ENCODE measurements at regions not wholly inside any gene's neighbourhood (a gene's known extent, or its start where the extent isn't known, plus 50 kb on each side); places are given as distances from the start of the nearest gene placed in this dataset.

DNA sequence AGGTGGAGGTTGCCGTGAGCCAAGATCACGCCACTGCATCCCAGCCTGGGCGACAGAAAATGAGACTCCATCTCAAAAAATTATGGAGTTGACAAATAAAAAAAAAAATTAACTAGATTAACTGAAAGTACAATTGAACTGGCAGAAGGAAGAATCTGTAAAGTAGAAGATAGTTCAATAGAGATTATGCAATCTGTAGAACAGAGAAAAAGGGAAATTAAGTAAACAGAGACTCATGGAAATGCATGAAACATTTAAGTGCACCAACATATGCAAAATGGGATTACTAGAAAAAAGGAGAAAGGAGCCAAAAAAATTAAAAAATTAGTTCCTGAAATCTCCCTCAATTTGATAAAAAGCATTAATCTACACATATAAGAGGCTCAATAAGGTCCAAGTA lies 188.8 kb upstream of the KHDRBS2 start:
- DNase-seq (ENCODE audit: low spot score), result no peak

DNA sequence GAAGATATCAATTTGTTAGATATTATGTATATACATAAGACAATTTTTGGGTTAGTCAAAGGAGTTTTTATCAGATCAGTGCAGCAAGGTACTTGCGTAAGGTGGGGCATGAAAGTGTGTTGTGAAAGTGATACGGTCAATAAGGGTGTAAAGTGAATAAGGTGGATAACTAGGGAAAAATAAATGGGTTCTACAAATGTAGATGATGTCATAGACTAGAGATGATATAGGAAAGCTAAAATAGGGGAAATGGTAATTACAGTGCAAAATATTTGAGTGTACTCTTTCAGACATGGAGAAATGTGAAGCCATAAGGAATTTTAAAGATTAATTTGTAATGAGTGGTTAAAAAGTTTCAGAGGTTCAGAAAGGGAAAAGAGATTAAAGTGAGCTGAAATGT lies 180.6 kb upstream of the KHDRBS2 start:
- no peak for DNase-seq (ENCODE audit: low spot score)

DNA sequence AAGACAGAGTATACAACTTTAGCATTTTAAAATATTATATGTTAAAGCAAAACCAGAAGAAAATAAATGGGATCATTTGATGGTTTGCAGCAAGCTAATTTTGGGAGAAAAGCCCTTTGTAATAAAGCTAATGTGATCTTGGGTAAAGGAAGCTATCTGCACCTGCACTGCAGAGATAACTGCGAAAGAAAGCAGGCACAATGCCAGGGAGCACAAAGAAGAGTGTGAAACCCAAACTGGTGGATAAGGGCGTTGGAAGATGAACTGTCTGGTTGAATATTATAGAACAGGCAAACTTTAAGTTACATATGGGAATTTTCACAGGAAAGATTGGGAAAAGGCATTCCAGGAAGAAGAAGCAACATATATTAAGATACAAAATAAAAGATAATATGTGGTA lies 179.2 kb upstream of the KHDRBS2 start:
- no peak for DNase-seq (ENCODE audit: low spot score)

DNA sequence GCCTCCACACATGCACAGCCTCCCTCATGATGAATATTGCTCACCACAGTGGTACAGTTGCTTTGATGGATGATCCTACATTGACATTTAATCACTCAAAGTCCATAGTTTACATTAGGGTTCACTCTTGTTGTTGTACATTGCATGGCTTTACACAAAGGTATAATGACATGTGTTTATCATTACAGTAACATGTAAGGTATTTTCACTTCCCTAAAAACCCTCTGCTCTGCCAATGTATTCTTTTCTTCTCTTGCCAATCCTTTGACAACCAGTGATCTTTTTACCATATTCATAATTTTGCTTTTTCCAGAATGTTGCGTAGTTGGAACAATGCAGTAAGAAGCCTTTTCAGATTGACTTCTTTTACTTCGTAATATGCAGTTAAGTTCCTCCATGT lies 166.6 kb upstream of the KHDRBS2 start:
- no peak for DNase-seq (ENCODE audit: low spot score)

DNA sequence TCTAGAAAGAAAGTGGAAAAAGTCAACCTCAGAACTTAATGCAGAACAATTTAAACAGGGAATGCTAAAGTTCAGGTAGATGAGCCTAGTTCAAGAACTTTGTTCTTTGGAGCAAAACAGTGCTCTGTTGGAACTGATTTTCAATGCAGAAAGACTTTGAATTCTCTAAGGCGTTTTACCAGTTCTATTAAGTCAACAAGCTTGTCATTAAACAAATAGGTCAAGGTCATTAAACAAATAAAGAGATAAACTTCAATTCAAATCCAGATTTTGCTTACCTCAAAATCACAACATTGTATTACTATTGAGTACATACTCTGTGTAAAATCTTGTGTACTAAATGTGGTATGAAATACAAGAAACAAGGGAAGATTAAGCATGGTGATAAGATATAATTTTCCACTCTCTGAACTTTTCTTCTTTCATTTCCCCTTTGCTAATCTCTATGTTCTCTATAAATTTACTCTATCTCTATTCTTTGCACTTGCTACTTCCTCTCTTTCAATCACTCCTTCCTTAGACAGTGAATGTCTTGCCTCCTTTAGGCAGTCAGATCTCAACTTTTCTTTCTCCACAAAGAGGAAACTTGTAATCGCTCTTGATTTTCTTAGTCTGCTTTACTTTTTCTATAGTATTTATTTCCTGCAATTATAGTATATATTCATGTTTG lies 160.8 kb upstream of the KHDRBS2 start:
- no peak for DNase-seq (ENCODE audit: low spot score)

DNA sequence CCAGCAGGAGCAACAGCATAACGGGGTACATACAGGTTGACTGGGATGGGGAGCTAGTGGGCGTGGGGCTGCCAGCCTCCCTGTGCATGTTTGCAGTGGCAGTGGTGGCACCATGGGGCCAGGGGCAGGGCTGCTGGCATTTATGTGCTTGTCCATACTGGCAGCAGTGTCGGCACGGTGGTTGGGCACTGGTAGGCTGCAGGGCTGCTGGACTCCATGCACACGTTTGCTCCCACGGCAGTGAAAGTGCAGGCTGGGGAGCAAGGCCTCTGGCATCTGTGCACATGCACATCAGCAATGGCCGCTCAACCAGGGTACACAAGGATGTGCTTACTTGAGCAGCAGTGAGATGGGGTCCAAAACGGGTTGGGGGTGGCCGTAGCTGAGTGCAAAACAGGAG lies 159.5 kb upstream of the KHDRBS2 start:
- no peak for DNase-seq (ENCODE audit: low spot score)

DNA sequence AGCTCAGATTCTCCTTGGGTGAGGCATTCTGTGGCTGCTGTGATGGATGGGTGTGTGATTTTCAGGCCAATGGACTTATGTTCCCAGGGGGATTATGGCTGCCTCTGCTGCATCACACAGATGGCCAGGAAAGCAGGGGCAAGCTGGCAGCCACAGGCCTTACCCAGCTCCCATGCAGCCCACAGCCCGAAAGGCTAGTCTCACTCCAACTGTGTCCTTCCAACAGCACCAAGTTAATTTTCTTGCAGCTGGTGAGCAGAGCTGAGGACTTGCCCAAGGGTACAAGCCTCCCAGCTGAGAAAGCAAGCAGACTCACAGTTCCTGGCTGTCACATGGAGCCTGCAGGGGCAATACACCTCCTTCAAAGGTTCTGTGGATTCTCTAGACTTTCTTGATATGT lies 155.2 kb upstream of the KHDRBS2 start:
- no peak for DNase-seq (ENCODE audit: low spot score)

DNA sequence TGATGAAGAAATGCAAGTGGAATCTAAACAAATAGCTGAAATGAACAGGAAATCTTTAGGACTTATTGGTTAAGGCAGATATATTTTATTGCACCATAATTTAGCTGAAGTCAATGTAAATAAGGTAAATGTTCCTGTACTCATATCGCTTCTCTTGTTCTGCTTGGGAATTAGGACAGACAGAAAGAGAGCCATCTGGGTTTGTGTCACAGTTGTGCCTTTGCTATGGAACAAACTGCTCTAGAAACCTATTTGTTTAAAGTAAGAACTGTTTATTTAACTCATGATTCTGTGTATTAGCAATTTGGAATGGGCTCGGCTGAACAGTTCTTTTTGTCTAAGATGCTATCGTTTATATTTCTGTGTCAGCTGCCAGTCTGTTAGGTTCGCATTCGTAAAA lies 143.8 kb upstream of the KHDRBS2 start:
- no peak for DNase-seq (ENCODE audit: low spot score)

DNA sequence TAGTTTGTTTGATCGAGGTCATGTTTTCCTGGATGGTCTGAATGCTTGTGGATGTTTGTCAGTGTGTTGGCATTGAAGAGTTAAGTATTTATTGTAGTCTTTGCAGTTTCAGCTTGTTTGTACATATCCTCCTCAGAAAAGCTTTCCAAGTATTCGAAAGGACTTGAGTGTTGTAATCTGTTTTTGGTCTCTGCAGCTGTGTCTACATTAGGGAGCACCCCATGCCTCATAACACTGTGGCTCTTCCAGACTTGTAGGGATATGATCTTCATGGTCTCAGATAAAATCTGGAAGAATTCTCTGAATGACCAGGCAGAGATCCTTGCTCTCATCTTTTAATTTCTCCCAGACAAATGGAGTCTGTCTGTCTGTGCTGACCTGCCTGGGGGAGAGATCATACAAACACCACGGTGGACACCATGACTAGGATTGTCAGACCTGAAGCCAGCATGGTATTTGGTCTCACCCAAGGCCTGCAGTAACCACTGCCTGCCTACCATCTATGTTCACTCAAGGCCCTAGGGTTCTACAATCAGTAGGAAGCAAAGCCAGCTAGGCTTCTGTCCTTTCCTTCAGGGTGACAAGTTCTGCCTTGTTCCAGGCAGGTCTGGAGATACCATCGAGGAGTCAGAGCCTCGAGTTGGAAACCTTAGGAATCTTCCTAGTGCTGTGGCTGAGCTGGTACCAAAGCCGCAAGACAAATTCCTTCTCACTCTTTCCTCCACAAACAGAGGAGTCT lies 114.7 kb upstream of the KHDRBS2 start:
- no peak for DNase-seq (ENCODE audit: low spot score)

DNA sequence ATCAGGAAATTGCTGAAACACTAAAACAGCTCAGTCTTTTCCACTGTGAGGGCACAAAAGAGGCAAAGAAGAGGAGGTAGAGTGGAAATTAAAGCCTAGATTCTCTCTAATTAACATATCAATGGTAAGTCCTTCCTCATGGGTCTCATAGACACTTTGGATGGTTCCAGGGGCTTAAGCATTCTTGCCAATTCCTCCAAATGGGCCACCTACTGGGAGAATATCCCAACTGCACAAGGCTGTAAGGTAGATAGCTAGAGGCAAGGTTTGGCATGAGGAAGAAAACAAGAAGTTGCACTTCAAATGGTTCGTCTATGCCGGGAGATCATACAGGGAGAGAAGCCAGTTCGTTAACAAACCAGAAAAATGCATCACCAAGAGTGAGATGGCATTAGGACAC lies 107.6 kb upstream of the KHDRBS2 start:
- DNase-seq (ENCODE audit: low spot score), result no peak

DNA sequence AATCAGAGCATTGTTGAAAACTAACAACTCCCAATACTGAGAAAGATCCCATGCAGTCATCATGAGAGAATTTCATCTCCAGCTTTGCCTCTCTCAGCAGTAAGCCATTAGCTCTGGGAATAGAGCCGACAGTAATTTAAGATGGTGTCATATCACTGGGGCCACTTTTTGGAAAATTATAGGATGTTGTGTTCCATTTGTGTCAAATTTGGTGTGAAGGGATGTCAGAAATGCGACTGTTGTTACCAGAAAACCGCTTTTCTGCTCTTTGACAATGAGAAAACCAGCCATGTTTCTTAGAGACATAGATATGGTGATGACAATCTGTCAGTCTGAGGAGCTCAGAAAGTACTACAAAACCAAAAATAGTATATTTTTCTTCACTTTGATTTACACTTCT lies 106.3 kb upstream of the KHDRBS2 start:
- no peak for DNase-seq (ENCODE audit: low spot score)

DNA sequence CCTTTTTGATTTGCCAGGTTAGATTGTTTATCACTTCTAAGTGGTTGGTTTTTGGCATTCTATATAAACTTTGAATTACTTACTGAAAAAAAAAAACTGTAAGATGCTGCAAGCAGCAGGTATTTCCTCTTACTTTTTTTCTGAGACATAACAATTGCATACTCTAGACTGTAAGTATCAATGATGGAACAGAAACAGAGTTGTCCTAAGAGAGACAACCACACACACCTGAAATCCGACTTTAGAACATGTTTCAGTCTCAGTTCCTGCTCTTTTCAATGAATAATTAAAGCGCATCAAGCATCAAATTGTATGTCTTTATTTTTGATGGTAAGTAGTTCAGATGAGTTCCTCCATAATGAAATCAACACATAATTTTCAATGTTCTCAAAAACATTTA lies 105.3 kb upstream of the KHDRBS2 start:
- no peak for DNase-seq (ENCODE audit: low spot score)

DNA sequence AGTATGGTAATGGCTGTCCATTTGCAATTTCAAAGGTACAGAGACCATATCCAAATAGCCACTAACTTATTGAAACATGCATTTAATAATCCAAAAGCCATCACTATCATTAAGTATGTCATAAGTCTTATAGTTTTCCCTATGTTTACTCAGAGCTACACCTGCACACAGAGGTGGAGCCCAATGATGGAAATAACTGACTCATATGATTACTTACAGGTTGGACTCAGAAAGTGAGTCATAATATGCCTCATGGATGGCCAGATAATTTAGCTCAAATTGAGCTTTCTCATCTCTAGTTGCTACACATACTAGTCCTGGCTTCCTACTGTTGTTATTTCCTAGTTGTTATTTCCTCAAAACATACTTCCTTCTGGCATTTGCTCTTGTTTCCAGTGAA lies 104.4 kb upstream of the KHDRBS2 start:
- DNase-seq (ENCODE audit: low spot score), result no peak

DNA sequence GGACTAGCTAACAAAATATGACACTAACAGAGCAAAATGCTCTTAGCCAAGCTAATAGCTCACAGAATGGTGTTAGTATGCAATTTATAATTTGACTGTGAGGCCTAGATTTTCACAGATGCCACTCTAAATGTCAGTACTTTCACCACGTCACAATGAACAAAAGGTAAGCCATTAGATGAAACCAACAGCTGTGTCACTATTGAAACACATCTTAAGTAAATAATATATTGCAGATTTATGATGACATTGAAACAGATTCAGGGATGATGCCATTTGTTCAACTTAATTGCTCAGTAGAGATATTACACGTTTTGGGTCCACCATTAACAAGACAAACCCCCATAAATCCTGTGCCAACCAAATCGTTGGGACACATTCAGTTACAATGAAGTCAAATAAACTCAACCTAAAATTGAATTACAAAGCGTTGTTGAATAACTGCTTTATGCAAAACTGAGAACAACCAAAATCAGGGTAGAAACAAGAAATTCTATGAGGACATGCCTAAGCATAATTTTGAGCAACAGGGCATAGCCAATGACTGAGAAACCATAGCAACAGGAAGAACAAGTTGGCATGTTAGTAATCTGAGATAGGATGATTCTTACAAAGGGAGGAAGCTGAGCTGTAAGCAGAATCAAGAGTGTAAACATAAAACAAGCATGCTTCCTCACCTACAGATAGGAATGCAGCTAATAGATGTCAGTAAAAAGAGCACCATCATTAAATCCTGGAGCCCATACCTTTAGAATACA lies 85.6 kb upstream of the KHDRBS2 start:
- DNase-seq (ENCODE audit: low spot score), result no peak

DNA sequence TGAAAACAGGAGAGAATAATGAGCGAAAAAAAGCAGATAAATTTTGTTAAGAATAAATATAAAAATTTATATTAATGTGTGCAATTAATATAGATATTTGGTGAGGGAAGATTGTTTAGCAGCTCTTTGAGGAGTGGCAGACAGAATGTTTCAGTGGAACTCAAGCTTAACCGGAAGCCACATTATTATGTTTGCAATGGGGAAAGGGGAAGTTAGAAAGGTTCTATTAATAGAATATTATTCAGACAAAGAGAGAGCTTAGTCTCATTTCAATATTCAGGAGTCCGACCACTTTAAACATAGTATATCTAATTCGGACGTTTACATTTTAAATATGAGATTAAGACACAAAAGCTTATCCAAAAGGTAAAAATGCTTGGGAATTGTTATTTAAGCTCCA lies 81.6 kb upstream of the KHDRBS2 start:
- peak; percentile 22 for DNase-seq (ENCODE audit: low spot score)

DNA sequence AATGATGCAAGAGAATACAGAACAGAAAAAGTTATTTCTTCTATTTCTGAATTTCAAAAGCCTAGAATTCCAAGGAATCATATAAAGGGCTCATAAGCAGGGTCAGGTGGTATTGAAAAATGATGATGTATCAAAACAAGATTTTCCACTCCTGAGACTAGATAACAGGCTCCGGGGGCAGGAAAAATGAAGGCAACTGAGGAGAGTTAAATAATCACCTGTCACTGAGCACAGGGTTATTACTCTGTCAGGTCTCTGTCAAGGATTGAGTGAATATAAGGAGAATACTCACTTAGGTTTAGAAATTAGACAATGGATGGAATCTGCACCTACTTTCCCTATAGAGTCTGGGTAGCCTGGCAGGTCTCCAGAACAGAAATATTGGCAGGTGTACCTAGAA lies 76.1 kb upstream of the KHDRBS2 start:
- no peak for DNase-seq (ENCODE audit: low spot score)

DNA sequence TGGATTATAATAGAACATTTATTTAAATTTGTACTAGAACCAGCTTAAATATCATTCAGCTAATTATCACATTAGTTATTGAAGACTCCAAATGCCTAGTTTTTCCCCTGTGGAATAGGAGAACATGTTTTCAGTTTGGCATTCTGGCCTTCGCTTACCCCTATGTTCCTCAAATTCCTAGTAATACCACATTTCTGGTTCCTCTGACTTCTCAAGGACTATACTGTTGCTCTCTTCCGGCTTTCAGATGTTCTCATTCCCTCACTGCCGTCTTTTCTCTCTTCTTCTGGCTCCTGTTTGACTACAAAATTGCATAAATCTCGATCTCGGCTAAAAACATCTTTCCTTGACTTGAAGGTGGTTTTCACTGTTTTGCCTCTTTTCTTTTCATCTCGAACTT lies 71.8 kb upstream of the KHDRBS2 start:
- DNase-seq (ENCODE audit: low spot score), result no peak

DNA sequence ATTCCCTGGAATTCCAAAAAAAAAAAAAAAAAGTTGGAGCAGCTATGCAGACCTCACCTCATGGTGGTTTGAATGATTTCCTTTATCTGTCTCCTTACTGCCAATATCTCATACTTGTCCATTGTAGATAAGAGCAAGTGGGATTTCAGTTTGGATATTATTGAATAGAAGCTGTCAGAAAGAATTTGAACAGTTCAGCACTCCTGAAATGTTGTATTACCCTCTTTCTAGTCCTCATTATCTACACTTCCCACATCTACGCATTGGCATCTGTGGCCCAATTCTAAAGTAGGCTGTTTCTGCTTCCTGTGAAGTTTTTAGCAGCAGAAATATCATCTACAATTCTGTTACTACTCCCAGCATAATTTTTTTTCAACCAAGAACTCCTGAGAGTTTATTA lies 68.2 kb upstream of the KHDRBS2 start:
- DNase-seq (ENCODE audit: low spot score), result no peak

DNA sequence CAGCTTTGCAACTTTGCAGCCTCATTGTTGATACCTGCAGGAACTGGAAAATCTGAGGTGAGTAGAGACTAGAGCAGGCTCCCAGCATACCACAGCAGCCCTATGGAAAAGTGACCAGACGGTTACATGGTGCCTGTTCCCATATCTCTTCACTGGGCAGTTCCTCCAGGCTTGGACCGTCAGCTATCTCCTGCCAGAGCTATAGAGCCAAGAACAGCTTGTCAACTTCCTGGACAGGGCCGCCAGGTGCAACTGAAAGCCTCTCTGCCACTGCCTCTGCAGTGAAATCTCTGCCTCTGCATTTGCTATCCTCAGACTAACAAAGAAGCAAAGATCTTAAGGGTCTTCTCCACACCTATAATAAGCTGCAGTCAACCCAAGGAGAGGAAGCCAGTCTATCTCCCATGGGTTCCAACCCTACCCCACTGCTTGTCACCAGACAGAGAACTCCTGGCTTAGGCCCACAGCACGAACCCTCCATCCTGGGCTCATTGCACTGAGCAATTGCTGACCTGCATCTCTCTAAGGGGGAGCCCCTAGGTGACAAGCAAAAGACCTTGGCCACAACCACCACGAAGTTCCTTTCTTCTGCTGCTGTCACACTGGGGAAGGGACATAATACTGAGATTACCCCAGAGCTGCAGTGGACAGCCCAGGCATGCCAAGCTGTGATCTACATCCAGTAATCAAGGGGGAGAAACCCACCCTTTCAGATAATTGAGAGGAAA lies 60.1 kb upstream of the KHDRBS2 start:
- DNase-seq (ENCODE audit: low spot score), result no peak

DNA sequence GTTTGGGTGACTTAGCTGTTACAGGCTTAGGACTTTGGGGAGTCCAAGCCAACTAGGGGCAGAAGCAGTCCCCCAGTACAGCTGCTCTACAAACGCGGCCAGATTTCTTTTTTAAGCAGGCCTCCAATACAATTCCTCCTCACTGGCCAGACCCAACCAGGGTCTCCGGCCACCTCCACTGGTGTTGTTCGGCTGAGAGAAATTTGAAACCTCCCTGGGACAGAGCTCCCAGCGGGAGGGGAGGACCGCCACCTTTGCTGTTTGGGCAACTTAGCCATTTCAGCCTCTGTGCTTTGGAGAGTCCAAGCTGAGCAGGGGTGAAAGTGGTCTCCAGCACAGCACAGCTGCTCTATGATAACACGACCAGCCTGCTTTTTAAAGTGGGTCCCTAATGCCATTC lies 59.4 kb upstream of the KHDRBS2 start:
- no peak for DNase-seq (ENCODE audit: low spot score)

DNA sequence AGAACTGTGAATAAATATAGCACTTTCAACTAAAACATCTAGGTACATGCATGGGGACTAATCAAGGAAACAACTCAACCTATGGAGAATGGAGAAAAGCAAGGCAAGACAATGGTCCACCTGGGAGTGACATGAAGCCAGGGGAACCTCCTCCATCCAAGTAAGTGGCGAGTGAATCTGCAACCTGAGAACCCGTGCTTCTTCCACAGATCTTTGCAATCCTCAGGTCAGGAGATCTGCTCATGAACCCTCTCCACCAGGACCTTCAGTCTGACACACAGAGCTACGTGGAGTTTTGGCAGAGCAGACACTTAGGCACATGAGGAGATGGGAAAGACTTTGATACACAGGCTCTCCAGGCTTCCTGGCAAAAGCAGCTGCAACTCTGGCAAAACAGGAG lies 58.8 kb upstream of the KHDRBS2 start:
- DNase-seq (ENCODE audit: low spot score), result no peak

DNA sequence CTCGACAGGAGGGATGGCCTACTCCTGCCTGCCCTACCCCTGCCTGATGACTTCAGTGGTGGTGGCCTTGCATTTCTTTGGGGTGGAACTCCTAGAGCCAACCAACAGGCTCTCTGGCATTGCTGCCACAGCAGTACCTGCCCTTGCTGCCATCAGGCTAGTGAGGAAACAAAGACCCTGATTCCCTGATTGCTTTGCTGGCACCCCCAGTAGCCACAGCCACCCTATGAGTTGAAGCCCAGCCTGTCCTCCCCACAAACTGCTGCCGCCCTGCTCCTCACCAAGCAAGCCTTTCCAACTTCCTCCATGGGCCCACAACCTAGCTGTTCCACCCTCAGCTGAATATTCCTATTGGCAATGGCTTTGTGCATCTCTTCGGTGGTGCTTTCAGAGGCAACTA lies 52.5 kb upstream of the KHDRBS2 start:
- DNase-seq (ENCODE audit: low spot score), result no peak
